GM18873 (cell line): ENCODE measurements at regions not wholly inside any gene's neighbourhood (a gene's known extent, or its start where the extent isn't known, plus 50 kb on each side); places are given as distances from the start of the nearest gene placed in this dataset.
A peak's percentile ranks its signal among the peaks of the same experiment; 100 is the strongest.

Experiments
- ATAC-seq: cut with Tn5 transposase; IDR thresholded peaks from one replicate; pipeline ENCODE4 v1.9.1; 2021; ENCODE audit warnings: mild to moderate bottlenecking, moderate library complexity, moderate number of reproducible peaks; ENCODE audit not compliant: unreplicated experiment, low FRiP score

- ATAC-seq, result no peak
Measured at GRCh38 chr2:2642906-2643890, 312.1 kb upstream of the MYT1L start.

GRCh38 chr2:2641541-2642410, 310.7 kb upstream of the MYT1L start:
- ATAC-seq, result no peak

- ATAC-seq, result no peak
Measured at GRCh38 chr2:2640818-2641217, 309.7 kb upstream of the MYT1L start.

- no peak for ATAC-seq
Measured at GRCh38 chr2:2640371-2640770, 309.3 kb upstream of the MYT1L start.

- no peak for ATAC-seq
Measured at GRCh38 chr2:2639251-2640139, 308.4 kb upstream of the MYT1L start.

GRCh38 chr2:2638547-2639220, 307.6 kb upstream of the MYT1L start:
- ATAC-seq, result no peak

- no peak for ATAC-seq
Measured at GRCh38 chr2:2636813-2637212, 305.7 kb upstream of the MYT1L start.

- no peak for ATAC-seq
Measured at GRCh38 chr2:2635025-2635528, 304.0 kb upstream of the MYT1L start.

GRCh38 chr2:2633017-2633416, 301.9 kb upstream of the MYT1L start:
- ATAC-seq, result no peak

GRCh38 chr2:2623939-2624338, 292.9 kb upstream of the MYT1L start:
- no peak for ATAC-seq

- no peak for ATAC-seq
Measured at GRCh38 chr2:2621855-2622254, 290.8 kb upstream of the MYT1L start.

- no peak for ATAC-seq
Measured at GRCh38 chr2:2620604-2621003, 289.5 kb upstream of the MYT1L start.

GRCh38 chr2:2619995-2620394, 288.9 kb upstream of the MYT1L start:
- no peak for ATAC-seq

GRCh38 chr2:2614452-2614851, 283.4 kb upstream of the MYT1L start:
- no peak for ATAC-seq

- ATAC-seq, result peak; percentile 78
Measured at GRCh38 chr2:2613279-2614199, 282.5 kb upstream of the MYT1L start.

GRCh38 chr2:2610751-2611150, 279.7 kb upstream of the MYT1L start:
- ATAC-seq, result no peak

- ATAC-seq, result no peak
Measured at GRCh38 chr2:2600366-2600765, 269.3 kb upstream of the MYT1L start.

- no peak for ATAC-seq
Measured at GRCh38 chr2:2599441-2599840, 268.4 kb upstream of the MYT1L start.
